Ramos (cell line): ENCODE measurements at regions not wholly inside any gene's neighbourhood (a gene's known extent, or its start where the extent isn't known, plus 50 kb on each side); places are given as distances from the start of the nearest gene placed in this dataset.

Source experiments
- in situ Hi-C: fragments of 300-500 bp; cut with MboI; formaldehyde crosslinking; loops from one replicate; pipeline ENCODE4 v1.14.3; 2022; ENCODE audit warnings: low sequenced_read_pairs; ENCODE audit not compliant: unreplicated experiment

DNA sequence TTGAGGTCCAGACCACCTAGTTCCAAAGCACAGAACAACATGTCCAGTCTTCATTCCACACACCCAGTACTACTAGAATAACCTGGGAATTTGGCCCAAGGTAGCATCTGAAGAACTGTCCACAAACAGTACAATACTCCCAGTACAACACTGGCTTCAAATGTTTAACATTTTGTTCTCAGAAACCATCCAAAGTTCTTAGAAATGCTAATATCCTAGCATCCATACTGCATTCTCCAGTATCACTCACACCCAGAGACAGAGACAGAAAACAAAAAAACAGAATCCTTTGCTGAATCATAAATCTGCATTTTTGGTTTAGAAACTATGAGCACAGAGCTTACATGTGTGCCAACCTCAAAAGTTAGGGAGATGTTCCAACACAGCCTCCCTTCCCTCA, 490.8 kb downstream of the FOXO1 start:
- in situ Hi-C loops = no loop called here

DNA sequence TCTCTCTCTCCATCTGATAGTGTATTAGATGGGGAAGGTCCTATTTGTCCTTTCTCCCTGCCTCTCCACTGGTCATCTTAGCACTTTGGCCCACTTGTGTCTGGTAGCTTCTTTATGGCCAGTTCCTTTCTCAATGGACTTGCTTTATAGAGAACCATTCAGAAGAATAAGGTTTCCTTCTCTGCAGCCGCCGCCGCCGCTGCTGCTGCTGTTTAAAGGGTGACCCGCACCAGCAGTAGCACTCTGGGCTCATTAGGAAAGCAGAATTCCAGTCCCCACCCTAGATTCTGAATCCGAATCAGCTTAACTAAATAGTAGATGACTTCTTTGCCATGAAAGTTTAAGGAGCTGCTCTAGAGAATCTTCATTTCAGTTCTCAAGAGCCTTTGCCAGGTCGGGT, 490.2 kb downstream of the FOXO1 start:
- in situ Hi-C loops = no loop called here

DNA sequence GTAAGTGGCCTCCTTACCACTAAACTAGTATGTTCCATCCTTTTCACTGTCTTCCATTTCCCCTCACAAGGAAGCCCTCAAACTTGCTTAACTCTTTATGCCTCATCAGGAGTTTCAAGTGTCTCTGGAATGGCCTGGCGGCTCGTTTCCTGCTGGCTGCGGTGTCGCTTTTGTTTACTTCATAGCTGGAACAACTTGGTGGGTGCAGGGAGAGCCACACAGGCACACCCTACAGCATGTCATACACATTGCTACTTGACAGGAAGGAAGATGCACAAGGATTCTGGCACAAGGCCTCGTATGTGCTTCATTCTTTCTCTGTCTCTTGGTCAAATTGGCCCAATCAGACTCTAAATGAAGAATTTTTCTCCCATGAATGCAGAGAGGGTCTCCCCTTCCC, 488.3 kb downstream of the FOXO1 start:
- in situ Hi-C loops = no loop called here

DNA sequence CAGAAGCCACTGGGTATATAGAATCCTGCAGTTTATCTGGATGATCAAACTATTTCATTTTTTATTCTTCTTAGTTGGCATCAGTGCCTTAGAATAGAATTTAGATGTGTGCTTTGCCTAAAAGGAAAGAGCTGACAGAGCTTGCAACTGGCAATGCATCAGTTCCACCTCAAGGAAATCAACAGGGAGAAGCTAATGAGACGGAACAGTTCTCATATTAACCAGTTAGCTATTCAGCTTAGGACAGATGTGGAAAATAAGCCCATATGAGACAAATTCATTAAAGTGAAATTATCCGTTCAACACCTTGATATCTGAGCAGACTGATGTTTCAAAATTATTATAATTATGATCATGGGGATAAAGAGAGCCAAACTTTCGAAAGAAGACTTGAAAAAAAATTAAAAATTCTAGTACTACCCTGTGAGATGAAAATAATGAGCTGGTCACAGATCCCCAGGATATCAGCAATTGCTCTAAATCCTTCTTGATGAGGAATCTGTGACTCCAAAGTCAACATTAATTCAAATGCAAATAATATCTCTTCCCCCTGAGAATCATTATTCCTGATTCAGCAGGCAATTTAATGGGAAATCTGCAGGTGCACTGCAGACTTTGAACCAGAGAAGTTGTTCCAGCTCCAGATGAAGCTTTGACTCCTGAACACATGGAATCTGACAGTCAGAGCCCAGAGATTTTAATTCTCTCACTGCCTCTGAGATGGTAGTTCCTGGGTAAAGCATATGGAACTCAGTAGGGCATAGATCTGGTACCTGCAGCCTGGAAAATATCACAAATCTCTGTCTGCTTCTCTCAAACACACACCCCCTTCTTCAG, 486.8 kb downstream of the FOXO1 start:
- in situ Hi-C loops = no loop called here

DNA sequence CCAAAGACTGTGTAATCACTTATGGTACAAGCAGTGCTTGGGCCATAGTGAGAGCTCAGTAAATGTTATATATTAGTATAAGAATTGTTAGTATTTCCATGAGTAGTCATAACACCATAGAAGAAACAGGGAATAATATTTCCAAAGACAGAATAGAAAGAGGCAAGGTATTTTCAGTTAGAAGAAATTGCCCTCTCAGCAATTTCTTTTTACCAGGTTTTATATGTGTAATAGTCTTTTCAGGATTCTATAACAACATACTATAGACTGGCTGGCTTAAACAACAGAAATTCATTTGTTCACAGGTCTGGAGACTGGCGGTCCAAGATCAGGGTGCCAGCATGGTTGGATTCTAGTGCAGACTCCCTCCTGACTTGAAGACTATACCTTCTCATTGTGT, 485.7 kb downstream of the FOXO1 start:
- in situ Hi-C loops = no loop called here

DNA sequence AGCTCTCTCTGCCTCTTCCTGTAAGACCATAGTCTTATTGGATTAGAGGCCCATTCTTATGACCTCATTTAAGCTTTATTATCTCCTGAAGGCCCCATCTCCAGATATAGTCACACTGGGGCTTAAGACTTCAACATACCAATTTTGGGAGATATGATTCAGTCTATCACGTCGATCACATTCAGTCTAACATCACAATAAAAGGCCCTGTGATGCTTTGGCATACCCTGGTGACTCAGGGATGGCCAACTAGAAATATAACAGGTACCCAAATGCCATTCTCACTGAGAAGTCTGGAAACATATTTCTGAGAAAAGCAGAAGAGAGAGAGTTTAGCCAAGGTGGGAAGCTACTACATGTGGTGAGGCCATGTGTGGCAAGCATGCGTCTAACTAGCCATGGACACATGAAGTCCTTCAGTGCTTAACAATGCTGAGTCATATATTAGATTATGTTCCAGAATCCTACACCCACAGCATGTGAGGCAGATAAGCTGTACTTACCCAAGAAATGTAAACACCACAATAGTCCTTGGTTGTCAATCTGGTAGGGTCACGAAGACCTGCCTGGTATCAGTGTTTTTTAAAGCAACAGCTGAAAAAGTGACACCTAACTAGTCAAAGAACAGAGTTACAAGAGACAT, 485.1 kb downstream of the FOXO1 start:
- in situ Hi-C loops = no loop called here

DNA sequence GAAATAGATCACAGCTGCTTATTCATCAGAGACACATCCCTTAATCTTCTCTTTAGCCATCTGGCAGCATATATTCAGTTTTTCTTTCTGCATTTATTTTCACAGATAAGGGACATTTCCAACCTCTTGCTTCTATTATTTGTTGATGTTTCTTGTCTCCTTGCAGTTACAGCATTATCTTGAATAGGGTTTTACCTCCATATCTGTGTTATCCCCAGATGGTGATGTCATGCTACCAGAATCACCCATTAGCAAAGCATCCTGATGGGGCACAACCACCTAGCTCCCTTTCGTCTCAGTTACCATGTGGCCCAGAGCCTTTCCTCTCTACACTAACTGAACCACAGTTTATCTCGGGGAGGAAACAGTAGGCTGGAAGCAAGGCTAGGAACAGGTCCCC, 483.9 kb downstream of the FOXO1 start:
- in situ Hi-C loops = no loop called here

DNA sequence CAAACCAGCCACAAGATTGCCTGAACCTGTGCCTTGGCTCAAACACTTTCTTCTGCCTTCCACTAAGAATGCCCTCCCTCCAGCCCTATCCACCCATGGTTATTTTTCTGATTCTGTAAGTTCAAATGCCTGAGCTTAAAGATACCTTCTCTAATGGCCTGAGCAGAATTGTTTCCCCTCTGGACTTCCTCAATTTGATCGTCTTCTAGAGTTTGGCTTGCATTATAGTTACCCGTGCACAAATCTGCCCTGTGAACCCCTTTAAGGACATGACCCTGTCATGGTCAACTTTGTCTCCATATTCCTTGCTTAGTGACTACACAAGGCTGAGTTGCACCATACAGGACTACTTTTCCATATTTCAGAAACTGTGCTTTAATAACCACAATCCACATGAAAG, 481.0 kb downstream of the FOXO1 start:
- in situ Hi-C loops = no loop called here

DNA sequence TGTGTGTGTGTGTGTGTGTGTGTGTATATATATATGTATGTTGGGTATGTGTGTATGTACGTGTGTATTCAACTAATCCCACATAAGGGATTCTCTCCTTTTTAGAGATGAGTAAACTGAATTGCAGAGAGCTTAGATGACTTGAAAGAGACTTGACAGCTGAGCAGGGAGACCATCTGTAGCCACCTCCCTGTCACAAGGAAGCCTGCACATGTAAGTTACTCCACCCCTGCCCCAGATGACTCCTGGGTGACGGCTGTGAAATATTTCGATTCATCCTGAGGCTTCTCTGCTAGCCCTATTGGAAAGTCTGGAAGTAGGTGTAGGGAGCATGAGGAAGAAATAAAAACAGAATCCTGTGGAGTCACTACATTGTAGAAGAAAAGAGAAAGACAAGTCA, 480.4 kb downstream of the FOXO1 start:
- in situ Hi-C loops = no loop called here

DNA sequence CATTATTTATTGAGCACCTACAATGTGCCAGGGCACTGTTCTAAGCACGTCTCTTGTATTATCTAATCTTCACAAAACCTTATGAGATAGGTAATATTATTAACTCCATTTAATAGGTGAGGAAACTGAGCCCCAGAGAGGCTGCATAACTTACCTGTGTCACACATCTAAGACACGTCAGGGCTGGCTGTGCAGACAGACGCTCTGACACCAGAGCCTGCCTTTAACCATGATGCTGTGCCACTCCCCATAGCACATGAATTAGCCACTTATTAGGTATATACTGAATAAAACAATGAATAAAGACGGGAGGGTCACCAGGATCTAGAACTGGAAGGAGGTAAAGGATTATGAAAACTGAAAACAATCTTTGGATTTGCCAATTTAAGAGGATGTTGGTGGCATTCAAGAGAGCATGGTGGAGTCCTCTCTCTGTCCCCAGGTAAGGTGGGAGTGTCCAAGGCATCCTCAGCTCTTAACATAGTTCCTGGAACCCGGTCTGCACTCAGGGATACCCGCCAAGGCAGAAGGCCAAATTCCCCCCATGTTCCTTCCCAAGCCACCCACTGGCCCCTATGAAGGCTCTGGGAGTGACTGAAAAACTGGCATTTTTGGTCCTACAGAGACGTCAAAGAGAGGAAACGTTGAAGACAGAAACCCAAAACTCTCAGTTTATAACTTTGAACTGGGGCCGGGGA, 479.7 kb downstream of the FOXO1 start:
- in situ Hi-C loops = no loop called here

DNA sequence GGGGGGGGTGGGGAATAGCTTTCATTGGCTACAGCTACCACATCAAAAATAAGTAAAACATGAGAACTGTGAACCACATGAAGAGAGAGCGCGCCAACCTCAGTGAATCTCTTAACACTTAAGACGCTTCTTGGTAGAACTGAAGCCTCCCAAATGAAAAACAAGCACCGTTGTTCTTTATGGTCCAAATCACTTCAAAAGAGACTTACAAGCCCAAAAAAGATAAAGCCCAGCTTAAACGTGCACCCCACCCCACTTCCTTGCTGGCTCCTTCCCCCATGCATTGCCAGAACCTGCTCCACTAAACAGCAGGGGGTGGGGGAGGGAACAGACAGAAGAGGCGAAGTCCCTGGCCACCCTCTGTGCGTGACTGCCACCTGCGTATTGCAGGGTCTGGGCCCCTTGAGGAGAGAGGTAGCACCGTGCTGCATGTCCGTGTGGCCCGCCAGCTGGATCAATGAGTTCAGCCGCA, 479.1 kb downstream of the FOXO1 start:
- in situ Hi-C loops = no loop called here

DNA sequence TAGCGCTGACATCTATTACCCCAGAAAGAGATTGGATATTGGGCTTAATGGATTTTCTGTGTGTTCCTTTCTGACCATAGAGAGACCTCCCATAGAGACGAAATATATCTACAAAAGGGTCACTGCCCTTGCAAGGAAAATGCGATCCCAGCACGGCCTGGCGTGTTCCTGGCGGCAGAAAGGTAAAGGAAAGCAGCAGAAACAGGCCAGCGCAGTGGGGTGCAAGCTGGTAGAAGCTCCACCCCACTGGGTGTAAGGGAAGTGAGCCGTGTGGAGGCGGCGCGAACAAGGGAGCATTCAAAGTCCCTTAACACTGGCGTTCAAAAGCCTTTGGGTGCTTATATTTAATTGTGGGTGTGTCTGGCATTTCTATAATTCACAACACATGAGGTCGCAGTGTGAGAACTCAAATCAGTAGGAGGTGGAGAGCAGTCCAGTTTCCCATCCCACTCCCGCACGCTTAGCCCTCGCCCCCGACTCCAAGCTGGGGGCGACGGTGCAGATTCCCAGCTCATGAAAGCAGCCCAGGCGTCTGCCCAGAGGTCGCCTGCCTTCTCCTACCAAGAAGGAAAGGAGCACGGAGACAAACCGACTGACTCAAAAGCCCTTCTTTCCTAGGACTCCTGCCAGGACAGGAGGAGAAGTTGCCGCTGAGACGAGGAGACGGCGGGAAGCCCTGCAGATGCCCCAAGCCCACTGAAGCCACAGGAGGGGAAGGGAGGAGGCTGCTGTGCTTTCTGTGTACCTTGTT, 478.4 kb downstream of the FOXO1 start:
- in situ Hi-C loops = no loop called here

DNA sequence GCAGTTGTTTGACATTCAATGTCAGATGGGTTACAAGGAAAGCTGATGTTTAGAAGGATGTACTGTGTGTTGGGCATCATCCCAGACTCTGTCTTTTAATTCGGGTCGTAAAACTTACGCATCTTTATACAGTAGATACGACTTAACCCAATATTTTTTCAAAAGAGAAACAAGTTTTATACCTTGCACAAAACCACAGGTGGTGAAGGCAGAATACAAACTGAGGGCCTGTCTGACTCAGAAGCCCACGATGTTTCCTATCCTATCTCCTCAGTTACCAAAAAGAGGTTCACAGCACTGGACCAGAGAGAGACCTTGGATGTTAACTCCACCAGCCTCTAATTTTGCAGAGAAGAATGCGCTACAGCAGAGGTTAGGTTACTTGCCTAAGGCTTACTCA, 477.0 kb downstream of the FOXO1 start:
- in situ Hi-C loops = no loop called here

DNA sequence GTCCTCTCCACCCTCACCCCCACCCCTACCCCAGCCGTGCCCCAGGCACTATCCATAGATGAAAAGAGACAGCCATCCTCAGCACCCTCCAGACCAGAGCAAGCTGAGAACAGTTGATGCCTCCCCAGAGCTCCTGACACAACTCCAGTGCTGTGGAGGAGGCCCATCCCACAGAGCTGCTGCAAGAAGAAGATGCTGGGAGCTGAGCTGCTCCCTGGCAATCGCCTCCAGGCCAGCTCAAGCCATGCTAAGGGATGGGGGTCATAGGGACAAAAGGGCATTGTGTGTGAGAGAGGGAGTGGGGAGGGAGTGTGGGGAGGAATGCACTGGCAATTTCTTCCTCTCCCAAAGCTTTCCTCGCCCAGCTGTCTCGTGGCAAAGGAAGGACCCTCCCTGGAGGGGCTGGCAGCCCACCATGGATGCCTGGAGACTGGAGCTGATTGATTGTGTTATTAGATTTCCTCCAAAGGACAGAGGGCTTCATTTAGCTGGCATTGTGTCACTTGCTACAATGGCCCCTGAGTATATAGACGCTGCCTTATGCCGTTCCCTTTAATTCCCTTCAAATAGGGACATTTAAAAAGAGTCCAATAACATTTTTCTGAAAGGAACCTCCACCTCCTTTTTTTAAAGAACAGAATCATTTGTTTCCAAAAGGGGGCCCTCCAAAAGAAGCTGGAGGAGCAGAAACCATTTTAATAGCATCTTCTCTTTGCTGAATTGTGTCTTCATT, 476.4 kb downstream of the FOXO1 start:
- in situ Hi-C loops = no loop called here

DNA sequence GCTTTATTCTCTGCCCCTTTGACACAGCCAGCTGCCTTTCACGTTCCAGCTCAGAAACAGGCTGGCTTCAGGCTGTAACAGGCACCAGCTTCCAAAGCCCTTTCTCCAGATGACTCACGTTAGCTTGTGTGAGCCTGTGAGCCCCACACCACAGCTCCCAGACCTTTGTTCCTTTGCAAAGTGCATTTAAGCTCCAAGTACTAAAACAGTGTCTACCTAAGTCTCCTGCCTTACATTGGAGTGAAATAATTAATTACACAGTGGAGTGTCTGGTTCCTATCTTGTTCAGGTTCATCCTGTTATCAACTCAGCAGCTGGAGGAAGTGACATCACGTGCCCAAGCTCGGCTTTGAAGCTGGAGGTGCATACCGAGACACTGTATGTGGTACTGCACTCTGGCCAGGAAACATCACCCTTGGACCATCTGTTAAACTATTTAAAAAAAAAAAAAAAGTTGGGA, 475.8 kb downstream of the FOXO1 start:
- in situ Hi-C loops = no loop called here

DNA sequence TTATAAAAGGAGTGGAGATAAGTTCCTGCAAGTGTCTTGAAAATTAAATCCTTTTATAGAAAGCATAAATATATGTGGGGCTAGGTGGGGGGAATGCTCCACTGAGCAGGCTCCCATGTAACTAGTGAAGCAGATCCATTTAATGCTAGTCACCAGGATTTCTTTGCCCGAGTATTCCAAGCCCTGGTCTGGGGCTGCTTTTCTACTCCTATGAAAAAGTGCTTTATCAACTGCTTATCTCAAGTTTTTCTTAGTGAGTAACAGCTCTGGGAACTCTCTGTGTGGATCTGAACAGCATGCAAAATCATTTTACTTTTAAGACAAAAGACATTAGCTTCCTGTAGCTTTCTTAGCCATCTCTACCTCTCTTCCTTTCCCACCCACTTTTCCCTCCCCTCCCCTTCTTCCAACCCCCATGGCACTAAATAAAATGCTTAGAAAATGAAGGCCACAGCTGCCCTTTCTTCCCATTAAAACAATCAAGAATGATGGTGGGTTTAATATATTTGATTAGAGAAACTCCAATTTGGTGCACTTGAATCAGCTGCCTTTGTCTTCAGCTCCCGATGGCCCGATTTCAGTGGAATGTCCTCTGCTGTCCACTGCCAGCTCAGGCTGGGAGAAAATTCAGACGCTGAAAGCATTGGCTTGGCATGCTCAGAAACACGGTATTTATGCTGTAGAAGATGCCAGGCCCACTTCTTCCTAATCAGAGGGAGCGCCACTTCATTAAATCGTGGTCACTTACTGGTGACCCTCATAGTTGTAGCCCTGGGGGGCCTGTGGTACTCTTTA, 475.1 kb downstream of the FOXO1 start:
- in situ Hi-C loops = no loop called here

DNA sequence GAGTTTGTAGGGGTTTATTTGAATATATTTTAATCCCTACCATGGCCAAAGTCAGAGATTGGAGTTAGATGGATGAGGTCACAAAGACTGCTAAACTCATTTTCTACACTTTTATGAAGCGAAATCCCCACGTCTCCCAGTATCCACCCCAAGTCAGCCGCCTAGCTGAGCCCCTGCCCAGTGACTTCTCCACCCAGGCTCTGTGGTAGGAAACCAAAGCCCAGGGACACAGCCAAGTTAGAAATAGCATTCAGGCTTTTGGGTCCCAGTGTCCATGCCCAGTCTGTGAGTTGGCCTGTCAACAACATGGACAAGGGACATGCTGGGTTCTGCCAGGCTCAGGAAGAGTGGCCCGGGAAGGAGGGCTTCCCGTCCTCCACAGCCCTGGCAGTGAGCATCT, 474.0 kb downstream of the FOXO1 start:
- in situ Hi-C loops = no loop called here

DNA sequence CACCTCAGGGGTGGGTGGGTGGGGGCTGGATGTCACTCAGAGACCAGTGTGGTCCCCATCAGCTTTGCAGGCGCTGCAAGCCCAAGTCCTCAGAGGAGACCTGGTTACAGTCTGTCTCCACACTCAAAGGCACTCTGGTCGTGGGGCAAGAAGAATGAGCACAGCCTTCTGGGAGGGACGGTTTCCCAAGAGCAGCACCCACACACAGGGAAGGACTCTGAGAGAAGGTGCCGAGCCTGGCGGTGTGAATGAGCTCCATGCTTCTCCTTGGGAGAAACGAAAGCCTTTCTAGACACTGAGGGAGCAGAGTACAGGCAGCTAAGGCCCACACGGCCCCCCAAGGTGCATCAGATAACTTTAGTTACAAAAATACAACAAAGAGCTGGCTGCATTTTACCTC, 473.6 kb downstream of the FOXO1 start:
- in situ Hi-C loops = no loop called here
